GM08714 (cell line): ENCODE measurements at regions not wholly inside any gene's neighbourhood (a gene's known extent, or its start where the extent isn't known, plus 50 kb on each side); places are given as distances from the start of the nearest gene placed in this dataset.

ENCODE experiments used
- H3K4me3 ChIP-seq: fragments of 200-500 bp; sonication (Bioruptor generic); 2 replicates; pipeline ENCODE4 v1.5.1; 2014; ENCODE audit warnings: mild to moderate bottlenecking, low read length, inconsistent platforms
- ZNF274 ChIP-seq: IDR thresholded peaks from 2 replicates; pipeline ENCODE4 v1.6.1; 2012; ENCODE audit warnings: mild to moderate bottlenecking, low read depth, low read length

DNA sequence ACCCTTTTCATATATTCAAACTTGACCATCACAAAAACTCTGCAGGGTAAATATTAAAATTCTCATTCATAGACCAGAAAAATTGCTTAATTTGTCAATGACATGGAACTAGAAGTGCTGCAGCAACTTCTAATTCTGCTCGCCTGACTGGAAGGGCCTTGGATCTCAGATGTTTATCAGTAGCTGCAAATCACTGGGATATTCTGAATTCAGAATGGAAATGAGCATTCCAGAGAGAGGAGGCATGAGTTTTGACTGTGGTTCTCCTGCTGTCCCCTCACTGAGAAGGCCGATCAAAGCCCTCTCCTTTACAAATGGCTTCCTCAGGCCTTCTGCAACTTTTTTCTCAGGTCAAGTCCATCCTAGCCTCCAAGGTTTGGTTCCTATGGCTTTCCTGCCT is 171.3 kb upstream of the FAM78B start:
- no peak overlapping the region for H3K4me3 ChIP-seq
- no peak for TF ChIP-seq ZNF274

DNA sequence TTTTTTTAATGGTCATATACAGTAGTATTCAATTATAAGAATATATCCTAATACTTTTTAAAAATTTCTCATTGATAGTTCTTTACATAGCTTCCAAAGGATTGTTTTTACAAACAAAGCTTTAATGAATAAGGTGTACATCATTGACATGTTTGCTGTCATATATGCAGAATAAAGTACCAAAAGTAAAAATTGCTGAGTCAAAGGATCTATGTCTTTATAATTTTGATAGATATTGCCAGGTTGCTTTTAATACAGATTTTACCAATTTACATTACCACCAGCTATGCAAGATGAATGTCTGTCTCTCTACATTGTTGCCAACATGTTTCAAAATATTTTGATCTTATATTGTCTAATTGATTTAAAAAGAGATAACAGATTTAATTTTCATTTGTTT is 173.9 kb upstream of the FAM78B start:
- H3K4me3 ChIP-seq, result no peak overlapping the region
- no peak for TF ChIP-seq ZNF274

DNA sequence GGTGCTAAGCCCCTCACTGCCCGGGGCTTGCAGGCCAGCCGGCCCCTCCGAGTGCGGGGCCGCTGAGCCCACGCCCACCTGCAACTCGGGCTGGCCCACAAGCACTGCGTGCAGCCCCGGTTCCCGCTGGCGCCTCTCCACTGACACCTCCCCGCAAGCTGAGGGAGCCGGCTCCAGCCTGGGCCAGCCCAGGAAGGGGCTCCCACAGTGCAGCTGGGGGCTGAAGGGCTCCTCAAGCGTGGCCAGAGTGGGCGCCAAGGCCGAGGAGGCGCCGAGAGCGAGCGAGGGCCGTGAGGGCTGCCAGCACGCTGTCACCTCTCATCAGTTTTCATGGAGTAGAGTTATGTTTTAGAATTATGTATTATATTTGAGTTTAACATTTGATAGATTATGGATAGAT is 176.5 kb upstream of the FAM78B start:
- TF ChIP-seq ZNF274, result no peak
- no peak overlapping the region for H3K4me3 ChIP-seq

DNA sequence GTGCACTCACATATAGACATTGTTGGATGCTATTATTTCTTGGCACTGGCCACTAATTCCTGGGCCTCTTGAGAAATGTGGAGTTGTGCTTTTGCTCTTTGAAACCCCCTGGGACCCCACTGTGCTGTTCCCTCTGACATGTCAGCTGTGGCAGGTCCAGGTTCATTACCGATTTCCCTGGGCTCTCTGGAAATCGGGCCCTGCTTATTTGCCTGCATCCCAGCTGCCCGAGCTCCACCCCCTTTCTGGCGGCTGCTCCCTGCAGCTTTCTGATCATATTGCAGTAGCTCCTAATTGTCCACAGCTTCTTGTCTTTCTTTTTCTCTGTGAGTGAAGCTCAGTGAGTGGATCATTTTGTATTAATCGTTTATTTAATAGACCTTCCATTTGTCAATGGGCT is 183.7 kb upstream of the FAM78B start:
- H3K4me3 ChIP-seq, result no peak overlapping the region
- TF ChIP-seq ZNF274, result no peak

DNA sequence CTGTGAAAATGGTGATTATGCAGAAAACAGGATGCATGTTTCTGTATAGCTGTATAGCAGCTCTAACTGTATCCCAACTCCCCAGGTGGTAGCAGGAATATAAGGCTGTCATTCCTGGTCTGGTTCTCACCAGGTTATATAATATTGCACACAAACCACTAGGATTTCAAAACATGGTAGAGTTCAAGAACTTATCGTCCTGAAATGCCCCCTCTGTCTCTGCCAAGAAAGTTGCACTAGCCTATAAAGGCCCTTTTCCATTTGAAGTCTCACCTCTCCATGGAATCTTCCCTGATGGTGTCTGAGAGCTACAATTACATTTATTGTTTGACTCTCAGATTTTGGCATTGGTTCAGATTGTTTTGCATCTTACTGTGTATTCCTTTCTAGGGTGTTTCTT is 184.9 kb upstream of the FAM78B start:
- TF ChIP-seq ZNF274, result no peak
- no peak overlapping the region for H3K4me3 ChIP-seq

DNA sequence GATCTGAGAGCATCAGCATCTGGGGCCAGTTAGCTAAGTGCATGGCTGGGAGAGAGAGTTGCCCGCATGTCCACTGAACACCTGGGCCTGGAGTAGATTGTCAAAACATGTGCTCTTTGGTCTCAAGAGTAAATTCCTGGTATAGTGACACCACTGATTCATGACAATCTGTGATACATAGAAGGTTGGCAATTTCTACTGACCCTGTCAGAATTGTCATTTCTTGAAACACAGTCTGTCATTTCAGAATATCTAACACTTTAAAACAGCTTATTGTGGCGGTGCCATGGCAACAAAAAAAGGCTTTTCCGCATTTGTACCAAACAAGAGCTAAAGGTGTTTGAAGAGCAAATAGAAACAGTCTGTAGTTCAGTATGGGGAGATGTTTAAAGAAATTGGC is 186.4 kb upstream of the FAM78B start:
- TF ChIP-seq ZNF274, result no peak
- H3K4me3 ChIP-seq, result no peak overlapping the region

DNA sequence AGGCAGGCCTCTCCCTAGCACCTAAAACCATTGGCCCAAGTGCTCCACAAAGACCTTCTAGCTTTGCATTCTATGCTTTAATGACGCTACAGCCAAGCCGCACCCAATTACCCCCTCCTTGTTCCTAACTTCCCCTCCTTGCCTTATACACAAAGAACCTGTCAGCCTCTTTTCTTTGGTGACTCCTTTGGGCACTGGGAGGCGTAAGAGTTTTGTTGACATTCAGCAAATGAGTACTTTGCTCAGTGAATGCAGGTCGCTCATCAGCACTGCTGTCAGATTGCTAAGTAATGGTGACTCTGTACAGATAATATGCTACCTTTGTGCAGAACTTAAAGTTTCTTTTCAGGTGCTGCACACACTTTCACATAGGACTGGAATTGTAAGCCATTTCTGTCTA is 187.6 kb upstream of the FAM78B start:
- TF ChIP-seq ZNF274, result no peak
- H3K4me3 ChIP-seq, result no peak overlapping the region

DNA sequence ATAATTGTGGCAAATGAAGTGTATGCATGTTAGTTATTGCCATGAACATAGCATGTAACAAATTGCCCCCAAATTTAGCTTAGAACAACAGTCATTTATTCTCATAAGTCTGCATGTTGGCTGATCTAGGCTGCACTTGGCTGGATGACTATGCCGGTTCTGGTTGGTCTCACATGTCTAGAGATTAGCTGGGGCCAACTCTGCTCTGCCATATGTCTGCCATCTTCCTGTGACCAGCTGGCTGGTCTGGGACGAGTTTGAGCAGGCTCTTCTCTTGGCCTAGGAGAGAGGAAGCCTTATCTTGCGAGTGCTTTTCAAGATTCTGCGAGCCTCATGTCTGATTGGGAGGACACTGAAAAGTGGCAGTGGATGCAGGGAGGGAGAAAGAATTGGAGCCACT is 198.3 kb upstream of the FAM78B start:
- no peak for TF ChIP-seq ZNF274

DNA sequence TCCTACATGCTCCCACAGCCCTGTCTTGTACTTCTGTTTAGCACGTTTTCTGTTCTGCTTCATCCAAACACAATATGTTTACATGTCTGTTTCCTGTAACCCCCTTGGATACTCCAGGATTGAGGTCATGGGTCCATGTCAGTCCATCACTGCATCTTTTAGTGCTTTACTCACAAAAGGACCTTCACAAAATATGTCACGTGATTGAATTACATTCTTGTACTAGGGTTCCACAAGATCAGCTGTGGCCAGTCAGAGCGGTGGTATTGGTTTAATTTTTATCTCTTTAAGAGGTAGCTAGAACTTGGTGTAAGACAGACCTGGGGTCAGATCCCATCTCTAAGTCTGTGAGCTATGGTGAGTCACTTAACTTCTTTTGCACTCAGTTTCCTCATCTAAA is 201.2 kb upstream of the FAM78B start:
- no peak overlapping the region for H3K4me3 ChIP-seq
- no peak for TF ChIP-seq ZNF274

More for the DNA sequence above, 198.3 kb upstream of the FAM78B start:
- H3K4me3 ChIP-seq, result no peak overlapping the region

DNA sequence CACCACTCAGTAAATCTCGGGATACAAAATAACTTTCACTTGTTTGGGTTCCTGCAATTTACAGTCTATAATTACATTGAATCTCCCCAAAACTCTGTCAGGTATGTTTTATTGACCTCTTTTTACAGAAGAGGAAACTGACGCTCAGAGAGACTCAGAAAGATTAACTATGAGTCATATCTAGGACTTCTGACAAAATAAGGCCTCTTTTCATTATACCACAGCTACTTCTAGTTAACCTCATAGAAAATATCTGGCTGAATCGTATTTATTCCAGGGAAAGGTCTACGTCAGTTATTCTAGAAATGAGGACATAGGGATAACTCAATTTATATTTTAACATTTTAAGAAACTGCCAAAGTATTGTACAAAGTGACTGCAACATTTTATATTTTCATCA is 211.1 kb upstream of the FAM78B start:
- no peak overlapping the region for H3K4me3 ChIP-seq
- TF ChIP-seq ZNF274, result no peak

DNA sequence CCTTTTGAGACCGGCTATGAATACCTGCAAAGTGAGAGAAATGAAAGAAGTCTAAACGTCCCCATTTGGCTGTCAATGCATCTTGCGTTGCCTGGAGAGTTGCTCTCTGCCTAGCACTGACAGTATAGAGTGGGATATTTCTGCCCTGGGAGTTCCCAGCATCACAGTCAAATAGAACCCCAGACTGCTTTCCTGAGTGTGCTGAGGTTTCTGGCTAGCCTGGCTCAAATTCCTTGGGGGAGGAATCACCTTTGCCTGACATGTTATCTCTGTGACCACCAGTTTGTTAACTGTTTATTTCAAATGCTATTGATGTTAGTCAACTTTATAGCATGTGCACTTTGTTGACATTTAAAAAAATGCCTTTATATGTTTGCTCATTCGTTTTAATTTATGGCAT is 212.0 kb upstream of the FAM78B start:
- TF ChIP-seq ZNF274, result no peak

DNA sequence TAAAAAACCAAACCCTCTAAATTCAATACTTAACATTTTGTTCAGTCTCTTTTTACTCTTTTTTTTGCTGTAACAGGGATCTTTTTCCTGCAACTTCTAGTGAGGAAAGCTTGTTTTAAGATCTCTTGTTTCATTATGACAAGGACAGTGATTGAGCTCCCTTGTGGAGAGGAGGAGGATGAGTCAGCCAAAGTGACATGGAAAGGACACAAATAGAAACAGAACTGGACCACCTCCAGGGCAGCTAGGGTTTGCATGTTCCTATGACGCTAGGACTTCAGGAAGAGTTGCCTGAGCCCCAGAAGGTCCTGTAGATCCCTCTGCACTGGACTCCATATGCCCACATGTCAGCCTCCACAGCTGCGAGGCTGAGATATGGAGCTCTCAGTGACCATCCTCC is 212.6 kb upstream of the FAM78B start:
- TF ChIP-seq ZNF274, result no peak
- H3K4me3 ChIP-seq, result no peak overlapping the region

More for the DNA sequence above, 212.0 kb upstream of the FAM78B start:
- no peak overlapping the region for H3K4me3 ChIP-seq

DNA sequence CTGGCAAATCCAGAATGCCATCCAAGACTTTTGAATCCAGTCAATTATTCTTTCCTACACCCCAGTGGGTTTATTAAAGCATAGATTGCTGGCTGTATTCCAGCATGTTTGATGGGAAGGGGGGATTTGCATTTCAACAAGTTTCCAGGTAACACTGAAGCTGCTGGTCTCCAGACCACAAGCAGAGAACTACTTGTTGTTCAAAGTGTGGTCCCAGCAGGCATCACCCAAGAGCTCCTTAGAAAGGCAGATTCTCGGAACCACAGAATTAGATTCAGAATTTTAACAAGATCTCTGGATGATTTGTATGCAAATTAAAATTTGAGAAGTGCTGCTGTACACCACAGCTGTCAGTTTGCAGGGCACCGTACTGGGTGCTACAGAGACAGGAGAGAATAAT is 216.3 kb upstream of the FAM78B start:
- no peak for TF ChIP-seq ZNF274
- no peak overlapping the region for H3K4me3 ChIP-seq

DNA sequence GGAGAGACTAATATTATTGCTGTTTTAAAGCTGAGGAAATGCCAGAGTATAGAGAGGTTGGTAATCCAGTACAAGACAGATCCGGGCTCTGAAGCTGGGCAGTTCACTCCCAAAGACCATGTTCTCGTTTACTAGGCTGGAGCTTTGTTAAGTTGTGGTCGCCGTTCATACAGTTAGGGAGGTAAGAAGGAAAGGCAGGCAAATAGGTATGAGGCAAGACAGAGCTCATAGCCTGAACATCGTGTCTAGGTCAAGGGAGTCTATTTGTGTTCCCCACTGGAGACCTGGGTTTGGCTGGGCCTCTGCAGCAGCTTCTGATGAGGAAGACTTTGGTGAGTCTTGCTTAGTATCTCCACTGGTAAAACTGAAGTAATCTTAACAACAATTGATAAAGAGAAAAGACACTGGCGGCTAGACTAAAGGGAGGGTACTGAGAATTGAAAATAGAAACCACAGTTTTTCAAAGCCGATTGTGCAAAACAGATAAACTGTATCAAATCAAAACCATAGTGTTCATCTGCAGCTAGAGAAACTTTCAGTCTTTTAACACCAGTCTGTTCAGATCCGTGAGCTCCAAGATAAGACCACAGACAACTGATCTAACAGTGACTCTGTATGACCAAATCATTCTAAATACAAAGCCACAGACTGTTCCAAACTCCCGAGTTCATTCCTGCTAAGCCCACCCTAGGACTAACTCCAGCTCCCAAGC is 217.0 kb upstream of the FAM78B start:
- TF ChIP-seq ZNF274, result no peak
- H3K4me3 ChIP-seq, result no peak overlapping the region

DNA sequence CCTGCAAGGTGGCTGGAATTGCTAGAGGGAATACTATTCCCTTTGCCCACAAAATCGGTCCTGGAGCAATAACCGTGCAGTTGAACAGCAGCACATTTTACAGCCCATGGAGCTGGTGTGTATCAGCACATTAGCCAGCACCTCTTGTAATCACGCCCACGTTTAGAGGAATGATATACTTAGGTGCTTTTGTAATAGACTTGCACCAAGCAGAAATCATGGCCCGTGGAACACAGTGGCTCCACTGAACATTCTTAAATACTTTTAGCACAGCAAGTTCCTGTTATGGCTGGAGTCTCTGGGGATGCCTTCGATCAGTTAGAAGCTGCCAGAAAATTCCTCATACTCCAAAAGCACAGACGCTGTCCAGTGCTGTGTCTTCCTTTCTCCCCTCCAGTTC is 218.1 kb upstream of the FAM78B start:
- no peak overlapping the region for H3K4me3 ChIP-seq
- TF ChIP-seq ZNF274, result no peak
